ENCODE measurements at regions not wholly inside any gene's neighbourhood (a gene's known extent, or its start where the extent isn't known, plus 50 kb on each side); places are given as distances from the start of the nearest gene placed in this dataset.

GRCh38 chr9:547314-547713, 294.2 kb upstream of the DMRT1 start:
- Mint-ChIP-seq H3K27me3 (ENCODE audit: low read depth) (peaks cover 38% of the 10 kb centered on the region), H3K4me3 (ENCODE audit: unreplicated experiment) (no peak overlapping the region), H3K4me1 (ENCODE audit: low read depth) (peaks cover 6% of the 10 kb centered on the region), H3K36me3 (ENCODE audit: low read depth) (no peaks in the 10 kb centered on the region), H3K9me3 (ENCODE audit: low read depth) (no peaks in the 10 kb centered on the region), H3K27ac (ENCODE audit: unreplicated experiment) (no peak overlapping the region)
- no peak for DNase-seq (ENCODE audit: low spot score)
- TF ChIP-seq CTCF (IDR thresholded peaks at IDR 0.05), result no peak

GRCh38 chr9:549455-549997, 292.0 kb upstream of the DMRT1 start:
- Mint-ChIP-seq H3K27ac (ENCODE audit: unreplicated experiment) (no peak overlapping the region), H3K4me3 (ENCODE audit: unreplicated experiment) (no peak overlapping the region), H3K4me1 (ENCODE audit: low read depth) (peaks cover 6% of the 10 kb centered on the region)

GRCh38 chr9:550333-550732, 291.2 kb upstream of the DMRT1 start:
- Mint-ChIP-seq H3K9me3 (ENCODE audit: low read depth) (no peaks in the 10 kb centered on the region), H3K36me3 (ENCODE audit: low read depth) (no peaks in the 10 kb centered on the region), H3K4me1 (ENCODE audit: low read depth) (peaks cover 6% of the 10 kb centered on the region), H3K27me3 (ENCODE audit: low read depth) (peaks cover 31% of the 10 kb centered on the region), H3K4me3 (ENCODE audit: unreplicated experiment) (no peak overlapping the region), H3K27ac (ENCODE audit: unreplicated experiment) (no peak overlapping the region)
- no peak for DNase-seq (ENCODE audit: low spot score)
- TF ChIP-seq CTCF (IDR thresholded peaks at IDR 0.05), result no peak

More at GRCh38 chr9:549455-549997, 292.0 kb upstream of the DMRT1 start:
- no peak for TF ChIP-seq CTCF (IDR thresholded peaks at IDR 0.05)
- H3K36me3 Mint-ChIP-seq (ENCODE audit: low read depth), result no peaks in the 10 kb centered on the region
- no peak for DNase-seq (ENCODE audit: low spot score)
- H3K9me3 Mint-ChIP-seq (ENCODE audit: low read depth), result no peaks in the 10 kb centered on the region
- H3K27me3 Mint-ChIP-seq (ENCODE audit: low read depth), result peaks cover 32% of the 10 kb centered on the region

- H3K27me3 Mint-ChIP-seq (ENCODE audit: low read depth), result peaks cover 28% of the 10 kb centered on the region
- H3K9me3 Mint-ChIP-seq (ENCODE audit: low read depth), result no peaks in the 10 kb centered on the region
- DNase-seq (ENCODE audit: low spot score), result no peak
- no peak for TF ChIP-seq CTCF (IDR thresholded peaks at IDR 0.05)
- H3K36me3 Mint-ChIP-seq (ENCODE audit: low read depth), result no peaks in the 10 kb centered on the region
- no peak overlapping the region for H3K4me3 Mint-ChIP-seq (ENCODE audit: unreplicated experiment)
- H3K27ac Mint-ChIP-seq (ENCODE audit: unreplicated experiment), result no peak overlapping the region
- H3K4me1 Mint-ChIP-seq (ENCODE audit: low read depth), result no peaks in the 10 kb centered on the region
These were observed 289.2 kb upstream of the DMRT1 start for GRCh38 chr9:551986-552929.

- H3K27me3 Mint-ChIP-seq (ENCODE audit: low read depth), result peaks cover 32% of the 10 kb centered on the region
- H3K4me3 Mint-ChIP-seq (ENCODE audit: unreplicated experiment), result no peak overlapping the region
- TF ChIP-seq CTCF (IDR thresholded peaks at IDR 0.05), result no peak
- H3K4me1 Mint-ChIP-seq (ENCODE audit: low read depth), result no peaks in the 10 kb centered on the region
- no peak overlapping the region for H3K27ac Mint-ChIP-seq (ENCODE audit: unreplicated experiment)
- no peaks in the 10 kb centered on the region for H3K36me3 Mint-ChIP-seq (ENCODE audit: low read depth)
- H3K9me3 Mint-ChIP-seq (ENCODE audit: low read depth), result no peaks in the 10 kb centered on the region
- no peak for DNase-seq (ENCODE audit: low spot score)
These were observed 286.0 kb upstream of the DMRT1 start for GRCh38 chr9:555493-555892.
